Small intestine (tissue), 7 donors: ENCODE measurements at regions not wholly inside any gene's neighbourhood (a gene's known extent, or its start where the extent isn't known, plus 50 kb on each side); places are given as distances from the start of the nearest gene placed in this dataset.

ENCODE experiments used
- DNase-seq, 2 donors: peaks; one replicate each; pipeline versions ENCODE4 v3.0.0 to v3.0.0-alpha.2; 2013
- FAIRE-seq: peaks from 2 replicates; lab custom pipeline; 2012; peaks lifted over from hg19 to GRCh38; lab: Jason Lieb, UNC
- H3K27ac ChIP-seq, 3 donors: one replicate each; pipeline ENCODE4 v1.5.1; 2013; ENCODE audit warnings: low read length in 2 of 3, mild to moderate bottlenecking in 2 of 3, control low read depth in 1 of 3, inconsistent platforms in 1 of 3, low read depth in 1 of 3, moderate library complexity in 1 of 3
- H3K27me3 ChIP-seq, 3 donors: one replicate each; pipeline ENCODE4 v1.6.1; 2013; ENCODE audit warnings: low read length in 3 of 3, inconsistent platforms in 1 of 3; ENCODE audit not compliant: control insufficient read depth in 3 of 3, insufficient read depth in 3 of 3
- H3K36me3 ChIP-seq, 3 donors: one replicate each; pipeline ENCODE4 v1.6.1; 2013; ENCODE audit warnings: low read length in 3 of 3, inconsistent platforms in 1 of 3, low read depth in 1 of 3, mild to moderate bottlenecking in 1 of 3, moderate library complexity in 1 of 3; ENCODE audit not compliant: control insufficient read depth in 3 of 3, insufficient read depth in 2 of 3
- H3K4me1 ChIP-seq, 3 donors: one replicate each; pipeline ENCODE4 v1.6.1; 2013; ENCODE audit warnings: low read length in 2 of 3, inconsistent platforms in 1 of 3, low read depth in 1 of 3, mild to moderate bottlenecking in 1 of 3, moderate library complexity in 1 of 3; ENCODE audit not compliant: control insufficient read depth in 3 of 3, insufficient read depth in 2 of 3
- H3K4me3 ChIP-seq, 3 donors: one replicate each; pipeline ENCODE4 v1.5.1; 2013; ENCODE audit warnings: low read length in 3 of 3, control low read depth in 1 of 3, inconsistent platforms in 1 of 3, low read depth in 1 of 3, mild to moderate bottlenecking in 1 of 3, moderate library complexity in 1 of 3
- H3K9me3 ChIP-seq, 2 donors: one replicate each; pipeline ENCODE4 v1.6.1; 2013; ENCODE audit warnings: low read depth in 1 of 2, low read length in 1 of 2; ENCODE audit not compliant: control insufficient read depth in 2 of 2, insufficient read depth in 1 of 2
- WGBS, 3 donors: extraction: QIAGEN DNeasy Blood & Tissue Kit; methylation state at CpG; one replicate each; pipeline ENCODE4 v1.1.7; 2013; 5-methylcytosine and 5-hydroxymethylcytosine counted together
- donor health status: healthy with polysubstance abuse.
- donor health status: control.
- donor health status: control.
- donor health status: Bipolar disorder and iron deficiency.
- donor health status: healthy.

DNA sequence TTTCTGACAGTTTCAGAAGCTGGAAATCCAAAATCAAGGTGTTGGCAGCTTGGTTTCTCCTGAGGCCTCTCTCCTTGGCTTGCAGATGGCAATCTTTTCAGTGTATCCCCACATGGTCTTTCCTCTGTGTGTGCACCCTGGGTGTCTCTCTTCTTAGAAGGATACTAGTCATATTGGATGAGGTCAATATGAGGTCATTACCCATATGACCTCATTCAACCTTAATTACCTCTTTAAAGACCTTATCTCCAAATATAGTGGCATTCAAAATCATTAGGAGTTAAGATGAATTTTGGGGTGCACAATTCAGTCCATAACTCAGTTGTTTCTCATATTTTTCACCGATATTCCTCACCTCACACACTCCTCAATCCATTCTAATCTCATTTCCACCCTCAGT, 92.4 kb upstream of the TGM3 start:
- H3K27me3 ChIP-seq: peaks cover 0 to 21% (median 0%) of the 10 kb centered on the region in 3 donors
- FAIRE-seq (no peak), DNase-seq (no peak)
- H3K9me3 ChIP-seq: no peaks in the 10 kb centered on the region
- H3K4me1 ChIP-seq: peaks cover 0 to 6% (median 2%) of the 10 kb centered on the region in 3 donors
- H3K27ac ChIP-seq: no peak overlapping the region
- 84 to 96% (median 90%) methylated on average over 1 of the region's 1 CpG for WGBS, 3 donors
- no peak overlapping the region for H3K4me3 ChIP-seq
- no peaks in the 10 kb centered on the region for H3K36me3 ChIP-seq

DNA sequence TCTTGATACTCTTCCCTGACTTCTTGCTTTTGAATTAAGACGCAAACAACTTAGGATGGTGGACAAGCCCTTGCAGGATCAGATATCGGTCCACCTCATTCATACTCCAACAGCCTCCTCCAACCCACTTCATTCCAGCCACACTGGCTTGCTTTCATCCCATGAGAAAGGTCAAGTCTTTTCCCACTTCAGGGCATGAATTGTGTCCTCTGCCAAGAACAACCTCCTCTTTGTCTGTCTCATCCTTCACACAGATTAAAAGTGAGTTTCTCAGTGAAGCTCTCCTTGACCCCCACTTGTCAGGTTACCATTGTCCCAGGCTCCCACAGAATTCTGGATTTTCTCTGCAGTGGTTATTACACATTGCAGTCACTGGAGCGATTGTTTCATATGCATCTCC, 91.8 kb upstream of the TGM3 start:
- Histone ChIP-seq H3K27me3 (peaks cover 0 to 24% (median 0%) of the 10 kb centered on the region in 3 donors), H3K27ac (no peak overlapping the region), H3K4me3 (no peak overlapping the region), H3K9me3 (no peaks in the 10 kb centered on the region), H3K36me3 (no peaks in the 10 kb centered on the region), H3K4me1 (peaks cover 0 to 6% (median 2%) of the 10 kb centered on the region in 3 donors)
- 90 to 93% (median 91%) methylated on average over 3 of the region's 3 CpGs for WGBS, 3 donors
- no peak for DNase-seq
- no peak for FAIRE-seq

DNA sequence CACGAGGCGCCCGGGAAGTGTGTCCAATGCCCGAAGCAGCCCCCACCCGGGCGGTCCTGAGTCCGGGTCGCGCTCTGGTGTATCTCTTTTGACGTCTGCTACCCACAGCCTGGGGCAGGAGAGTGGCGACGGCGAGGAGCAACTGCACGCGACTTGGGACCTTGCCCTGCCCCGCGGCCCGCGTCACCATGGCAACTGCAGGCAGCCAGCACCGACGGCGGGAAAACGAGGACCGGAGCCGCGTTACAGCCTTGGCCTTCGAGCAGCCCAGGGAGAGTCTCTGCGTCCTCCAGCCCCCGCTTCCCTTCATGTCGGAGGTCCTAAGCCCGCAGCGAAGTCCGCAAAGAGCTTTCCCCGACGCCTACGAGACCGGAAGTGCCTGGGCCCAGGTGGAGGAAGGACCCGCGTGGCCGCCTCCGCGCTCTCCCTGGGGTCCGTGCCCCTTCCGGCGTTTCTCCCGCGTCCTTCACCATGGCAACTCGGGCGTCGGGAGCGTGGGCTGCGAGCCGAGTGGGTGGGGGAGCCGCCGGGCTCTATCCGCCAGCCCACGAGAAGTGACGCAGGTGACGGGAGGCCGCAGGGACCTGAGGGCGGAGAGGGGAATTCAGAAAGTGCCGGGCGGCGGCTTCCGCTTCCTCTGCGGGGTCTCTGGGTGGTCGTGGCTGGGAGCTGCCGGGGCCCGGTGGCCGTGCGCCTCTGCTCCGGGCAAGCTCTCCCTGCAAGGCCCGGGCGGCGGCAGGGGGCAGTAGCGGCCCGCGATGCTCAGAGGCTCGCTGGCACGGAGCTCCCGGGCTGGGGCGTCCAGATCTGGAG, 88.6 kb upstream of the TGM3 start:
- no peaks in the 10 kb centered on the region for H3K9me3 ChIP-seq
- no peak for FAIRE-seq

DNA sequence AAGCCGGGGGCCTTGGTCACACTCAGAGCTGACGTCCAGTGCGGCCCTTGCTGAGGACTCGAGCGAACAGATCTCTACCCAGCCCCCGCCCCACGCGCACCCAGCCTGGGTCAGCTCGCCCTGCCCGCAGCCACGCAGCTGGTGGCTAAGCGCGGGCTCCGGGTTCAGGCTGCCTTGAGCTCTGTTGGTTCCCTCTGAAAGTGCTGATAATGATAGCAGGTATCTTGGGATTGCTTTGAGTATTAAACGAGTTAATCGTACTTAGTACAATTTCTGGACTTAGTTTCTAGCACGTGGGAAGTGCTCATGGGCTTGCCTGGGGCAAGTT, 88.1 kb upstream of the TGM3 start:
- Histone ChIP-seq H3K27me3 (peaks cover 0 to 31% (median 0%) of the 10 kb centered on the region in 3 donors), H3K27ac (no peak overlapping the region), H3K4me3 (peak overlapping the region in 2 of 3 donors; percentile 51 to 56), H3K9me3 (no peaks in the 10 kb centered on the region), H3K4me1 (peaks cover 0 to 6% (median 2%) of the 10 kb centered on the region in 3 donors), H3K36me3 (no peaks in the 10 kb centered on the region)
- FAIRE-seq: no peak
- WGBS, 3 donors: 2 to 6% (median 4%) methylated on average over 12 to 17 of the region's 17 CpGs
- DNase-seq: no peak

More for the DNA sequence above, 88.6 kb upstream of the TGM3 start:
- Histone ChIP-seq H3K4me3 (peak overlapping the region; percentile 34 to 56 (median 51)), H3K4me1 (peaks cover 0 to 6% (median 2%) of the 10 kb centered on the region in 3 donors), H3K27me3 (peaks cover 0 to 31% (median 0%) of the 10 kb centered on the region in 3 donors), H3K27ac (no peak overlapping the region), H3K36me3 (no peaks in the 10 kb centered on the region)
- WGBS, 3 donors: 1 to 2% (median 2%) methylated on average over 58 to 82 of the region's 82 CpGs
- DNase-seq: peak; percentile 56 to 77

DNA sequence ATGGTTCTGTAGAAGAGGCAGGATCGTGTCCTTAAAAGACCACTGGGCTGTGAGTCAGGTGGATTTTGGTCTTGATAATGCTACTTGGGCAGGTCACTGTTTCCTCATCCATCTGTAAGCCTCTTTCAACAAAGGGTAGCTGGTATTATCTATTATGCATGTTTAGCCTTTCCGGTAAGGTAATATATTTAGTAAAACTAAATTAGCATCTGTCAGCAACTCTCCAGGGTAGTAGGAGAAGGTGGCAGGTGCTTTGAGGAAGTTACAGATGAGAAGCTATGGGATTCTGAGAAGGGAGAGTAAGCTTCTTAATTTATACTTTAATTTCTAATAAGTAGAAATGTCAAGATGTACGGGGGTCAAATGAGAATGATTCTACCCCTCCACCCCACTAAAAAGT, 86.9 kb upstream of the TGM3 start:
- H3K27ac ChIP-seq: no peak overlapping the region
- no peak for DNase-seq
- H3K9me3 ChIP-seq: no peaks in the 10 kb centered on the region
- peaks cover 0 to 31% (median 0%) of the 10 kb centered on the region in 3 donors for H3K27me3 ChIP-seq
- peaks cover 0 to 6% (median 2%) of the 10 kb centered on the region in 3 donors for H3K4me1 ChIP-seq
- WGBS, 3 donors: 78 to 86% (median 85%) methylated on average over 3 of the region's 3 CpGs
- no peak for FAIRE-seq
- no peak overlapping the region for H3K4me3 ChIP-seq
- no peaks in the 10 kb centered on the region for H3K36me3 ChIP-seq

DNA sequence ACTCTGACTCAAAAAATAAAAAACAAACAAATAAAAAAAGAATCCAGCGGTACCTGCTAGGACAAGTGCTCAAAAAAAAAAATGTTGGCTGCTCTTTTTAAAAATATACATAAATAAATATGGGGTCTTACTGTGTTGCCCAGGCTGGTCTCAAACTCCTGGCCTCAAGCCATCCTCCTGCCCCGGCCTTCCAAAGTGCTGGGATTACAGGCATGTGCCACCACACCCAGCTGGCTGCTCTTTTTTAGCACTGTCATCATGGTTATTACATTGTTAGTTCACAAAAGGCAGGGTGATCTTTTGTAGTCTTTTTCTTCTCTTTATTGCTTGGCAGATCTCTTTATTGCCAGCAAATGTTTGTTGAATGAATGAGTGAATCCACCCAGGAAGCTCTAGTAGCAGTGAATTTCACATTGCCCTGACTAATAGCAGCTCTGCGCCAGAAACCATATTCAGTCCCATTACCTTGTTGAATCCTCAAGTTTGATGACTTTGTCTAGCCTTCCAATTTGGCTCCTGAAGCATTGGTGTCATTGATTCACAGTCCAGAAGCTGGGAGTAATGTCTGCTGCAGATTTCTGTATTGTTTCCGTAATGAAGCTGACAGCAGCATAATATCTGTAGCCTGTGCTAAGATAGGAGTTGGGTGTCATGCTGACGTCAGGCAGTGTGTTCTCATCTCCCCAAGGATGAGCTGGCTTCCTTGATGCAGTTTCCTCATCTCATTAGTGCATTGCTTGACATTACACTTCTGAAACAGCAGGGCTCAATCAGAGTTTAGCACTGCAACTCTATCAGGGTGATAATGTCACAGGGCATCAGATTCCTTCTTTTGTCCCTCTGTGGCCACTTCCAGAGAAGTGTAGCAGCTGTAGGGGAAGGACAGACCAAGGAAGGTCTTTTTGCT, 84.9 kb upstream of the TGM3 start:
- FAIRE-seq (no peak), DNase-seq (no peak)
- no peaks in the 10 kb centered on the region for H3K36me3 ChIP-seq
- peaks cover 0 to 6% (median 2%) of the 10 kb centered on the region in 3 donors for H3K4me1 ChIP-seq
- peaks cover 0 to 28% (median 2%) of the 10 kb centered on the region in 3 donors for H3K27me3 ChIP-seq
- H3K27ac ChIP-seq: no peak overlapping the region
- H3K4me3 ChIP-seq: no peak overlapping the region
- WGBS, 3 donors: 70 to 78% (median 73%) methylated on average over 5 of the region's 5 CpGs
- H3K9me3 ChIP-seq: no peaks in the 10 kb centered on the region

DNA sequence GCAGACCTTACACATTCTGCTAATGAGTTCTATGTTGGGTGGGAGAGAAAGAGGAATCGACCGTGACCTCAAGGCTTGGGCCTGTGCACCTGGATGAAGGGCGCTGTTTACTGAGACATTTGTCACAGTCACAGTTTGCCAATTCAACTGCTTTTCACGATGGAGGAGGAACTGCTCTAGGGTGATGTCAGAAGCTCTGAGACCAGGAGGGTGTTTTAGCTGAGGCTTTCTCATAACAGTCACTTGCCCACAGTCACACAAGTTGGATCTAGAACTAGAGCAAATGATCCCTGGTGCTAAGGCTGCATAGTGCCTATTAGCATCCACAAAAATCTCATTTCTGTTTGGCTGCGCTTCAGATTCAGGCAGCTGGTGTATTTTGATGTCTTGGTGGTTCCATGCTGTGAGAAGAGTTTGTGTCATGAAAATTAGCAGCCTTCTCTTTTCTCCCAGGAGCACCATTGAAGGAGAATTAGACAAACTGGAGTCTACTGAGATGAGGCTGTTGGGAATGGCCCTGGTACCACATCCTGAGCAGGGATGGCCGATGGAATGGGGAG, 83.3 kb upstream of the TGM3 start:
- FAIRE-seq (no peak), DNase-seq (no peak)
- Histone ChIP-seq H3K9me3 (no peaks in the 10 kb centered on the region), H3K4me3 (no peak overlapping the region), H3K4me1 (peaks cover 0 to 2% (median 0%) of the 10 kb centered on the region in 3 donors), H3K27ac (no peak overlapping the region), H3K36me3 (no peaks in the 10 kb centered on the region), H3K27me3 (peaks cover 0 to 18% (median 2%) of the 10 kb centered on the region in 3 donors)
- WGBS, 3 donors: 81 to 85% (median 83%) methylated on average over 6 of the region's 6 CpGs

DNA sequence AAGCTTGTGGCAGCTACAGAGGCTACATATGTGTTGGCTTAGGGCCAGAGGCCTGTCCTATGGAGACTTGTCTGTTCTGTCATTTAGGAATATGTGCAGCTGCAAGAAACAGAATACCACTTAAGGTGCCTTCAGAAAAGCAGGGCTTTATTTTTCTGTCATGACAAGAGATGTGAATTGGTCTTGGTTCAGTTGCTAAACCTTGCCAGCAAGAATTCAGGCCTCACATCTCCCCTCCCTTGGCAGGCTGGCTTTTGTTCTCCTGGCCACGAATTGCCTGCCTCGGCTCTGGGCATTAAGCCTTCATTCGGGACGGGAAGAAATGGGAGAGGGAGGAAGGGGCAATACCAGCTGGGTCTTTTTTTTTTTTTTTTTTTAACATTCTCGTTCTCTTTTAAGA, 82.4 kb upstream of the TGM3 start:
- no peaks in the 10 kb centered on the region for H3K4me1 ChIP-seq
- no peaks in the 10 kb centered on the region for H3K9me3 ChIP-seq
- no peak overlapping the region for H3K4me3 ChIP-seq
- no peak overlapping the region for H3K27ac ChIP-seq
- DNase-seq (no peak), FAIRE-seq (no peak)
- WGBS, 3 donors: 74 to 86% (median 81%) methylated on average over 5 of the region's 5 CpGs
- peaks cover 0 to 11% (median 2%) of the 10 kb centered on the region in 3 donors for H3K27me3 ChIP-seq
- H3K36me3 ChIP-seq: no peaks in the 10 kb centered on the region
